Skin of body (tissue), 1 donor: ENCODE measurements at regions not wholly inside any gene's neighbourhood (a gene's known extent, or its start where the extent isn't known, plus 50 kb on each side); places are given as distances from the start of the nearest gene placed in this dataset.
"Not testable (repeated sequence)": the region's sequence is repeated elsewhere in the genome, so short reads cannot be mapped to it uniquely, and the experiment has no call there.

Experiments used
- DNase-seq: peaks from one replicate; lab custom pipeline; 2025; lab: John Stamatoyannopoulos, UW

- no peak for DNase-seq
Observed at GRCh38 chr1:195756109-195756508, 852.1 kb downstream of the KCNT2 start.

- no peak for DNase-seq
Observed at GRCh38 chr1:195754874-195755273, 853.4 kb downstream of the KCNT2 start.

- DNase-seq: no peak
Observed at GRCh38 chr1:195754303-195754702, 853.9 kb downstream of the KCNT2 start.

GRCh38 chr1:195748969-195749368 is 859.3 kb downstream of the KCNT2 start:
- no peak for DNase-seq

- DNase-seq: no peak
Observed at GRCh38 chr1:195745189-195746010, 862.8 kb downstream of the KCNT2 start.

- DNase-seq: no peak
Observed at GRCh38 chr1:195744256-195744655, 864.0 kb downstream of the KCNT2 start.

- DNase-seq: no peak
Observed at GRCh38 chr1:195740862-195741261, 867.4 kb downstream of the KCNT2 start.

GRCh38 chr1:195738966-195739650 is 869.1 kb downstream of the KCNT2 start:
- no peak for DNase-seq

- no peak for DNase-seq
Observed at GRCh38 chr1:195735140-195735539, 873.1 kb downstream of the KCNT2 start.

GRCh38 chr1:195733826-195734225 is 874.4 kb downstream of the KCNT2 start:
- DNase-seq: no peak

- DNase-seq: no peak
Observed at GRCh38 chr1:195733408-195733807, 874.8 kb downstream of the KCNT2 start.

- no peak for DNase-seq
Observed at GRCh38 chr1:195731385-195731784, 876.9 kb downstream of the KCNT2 start.

GRCh38 chr1:195723796-195724194 is 884.4 kb downstream of the KCNT2 start:
- DNase-seq: no peak

- DNase-seq: not testable (repeated sequence)
Observed at GRCh38 chr1:195722852-195723795, 885.1 kb downstream of the KCNT2 start.

- DNase-seq: not testable (repeated sequence)
Observed at GRCh38 chr1:195722146-195722545, 886.1 kb downstream of the KCNT2 start.

GRCh38 chr1:195721210-195721971 is 886.8 kb downstream of the KCNT2 start:
- DNase-seq: no peak

GRCh38 chr1:195717651-195718050 is 890.6 kb downstream of the KCNT2 start:
- DNase-seq: no peak

GRCh38 chr1:195715652-195716051 is 892.6 kb downstream of the KCNT2 start:
- no peak for DNase-seq

- DNase-seq: no peak
Observed at GRCh38 chr1:195714248-195714647, 894.0 kb downstream of the KCNT2 start.

GRCh38 chr1:195709821-195710220 is 898.4 kb downstream of the KCNT2 start:
- DNase-seq: no peak

- no peak for DNase-seq
Observed at GRCh38 chr1:195704028-195704427, 904.2 kb downstream of the KCNT2 start.
